HL-60 (cell line): ENCODE measurements at regions not wholly inside any gene's neighbourhood (a gene's known extent, or its start where the extent isn't known, plus 50 kb on each side); places are given as distances from the start of the nearest gene placed in this dataset.

Experiments
- CTCF ChIP-seq: IDR thresholded peaks from one replicate; pipeline ENCODE4 v1.5.1; 2011; ENCODE audit warnings: low read length, control low read depth, inconsistent platforms; ENCODE audit not compliant: insufficient read depth
- GABPA ChIP-seq: IDR thresholded peaks from 2 replicates; pipeline ENCODE4 v1.6.1; 2012; ENCODE audit warnings: low read depth
- POLR2AphosphoS5 ChIP-seq: IDR thresholded peaks from 2 replicates; pipeline ENCODE4 v1.6.1; 2012; ENCODE audit warnings: low read depth
- SPI1 ChIP-seq: IDR thresholded peaks from 2 replicates; pipeline ENCODE4 v1.6.1; 2012; ENCODE audit warnings: low read depth, mild to moderate bottlenecking, borderline replicate concordance

GRCh38 chr11:103548838-103549237 is 439.6 kb downstream of the DYNC2H1 start:
- TF ChIP-seq CTCF (no peak), SPI1 (no peak), GABPA (no peak), POLR2AphosphoS5 (no peak)
